ENCODE measurements at regions not wholly inside any gene's neighbourhood (a gene's known extent, or its start where the extent isn't known, plus 50 kb on each side); places are given as distances from the start of the nearest gene placed in this dataset.

- TF ChIP-seq POLR2A (IDR thresholded peaks at IDR 0.05; ENCODE audit: low read depth) = no peak
- intact Hi-C loops (cut with DNase I) = no loop called here
- Histone ChIP-seq H3K27me3 (no peaks in the 10 kb centered on the region), H3K27ac (replicated peaks in 1 of 4) (no peak overlapping the region), H3K9me3 (no peaks in the 10 kb centered on the region), H3K36me3 (no peaks in the 10 kb centered on the region), H3K4me3 (no peak overlapping the region), H3K4me1 (no peaks in the 10 kb centered on the region)
- no peak for DNase-seq (ENCODE audit: extremely low spot score)
- 78% methylated on average over 1 of the region's 1 CpG for WGBS
These were observed 188.5 kb upstream of the CARD18 start for GRCh38 chr11:105328061-105328460.

GRCh38 chr11:105324156-105324555 is 184.6 kb upstream of the CARD18 start:
- no peaks in the 10 kb centered on the region for H3K9me3 ChIP-seq
- H3K36me3 ChIP-seq = no peaks in the 10 kb centered on the region
- TF ChIP-seq EP300 (IDR thresholded peaks at IDR 0.05) (no peak), POLR2AphosphoS5 (IDR thresholded peaks at IDR 0.05) (no peak), POLR2A (IDR thresholded peaks at IDR 0.05; ENCODE audit: low read depth) (no peak), CTCF (IDR thresholded peaks at IDR 0.05) (no peak)
- H3K4me1 ChIP-seq = no peaks in the 10 kb centered on the region
- WGBS = 87% methylated on average over 7 of the region's 7 CpGs
- H3K4me3 ChIP-seq = no peak overlapping the region
- no peak for DNase-seq (ENCODE audit: extremely low spot score)
- no peaks in the 10 kb centered on the region for H3K27me3 ChIP-seq
- intact Hi-C loops (cut with DNase I) = no loop called here
- H3K27ac ChIP-seq (replicated peaks in 1 of 4) = no peak overlapping the region

GRCh38 chr11:105321696-105322095 is 182.1 kb upstream of the CARD18 start:
- TF ChIP-seq POLR2AphosphoS5 (IDR thresholded peaks at IDR 0.05) = no peak
- TF ChIP-seq POLR2A (IDR thresholded peaks at IDR 0.05; ENCODE audit: low read depth) = no peak
- TF ChIP-seq EP300 (IDR thresholded peaks at IDR 0.05) = no peak
- TF ChIP-seq CTCF (IDR thresholded peaks at IDR 0.05) = no peak
- Histone ChIP-seq H3K9me3 (no peaks in the 10 kb centered on the region), H3K27me3 (no peaks in the 10 kb centered on the region), H3K27ac (replicated peaks in 1 of 4) (no peak overlapping the region), H3K36me3 (no peaks in the 10 kb centered on the region), H3K4me1 (no peaks in the 10 kb centered on the region), H3K4me3 (no peak overlapping the region)
- intact Hi-C loops (cut with DNase I) = no loop called here
- WGBS = 87% methylated on average over 2 of the region's 2 CpGs
- no peak for DNase-seq (ENCODE audit: extremely low spot score)

GRCh38 chr11:105315287-105315686 is 175.7 kb upstream of the CARD18 start:
- no peak for TF ChIP-seq CTCF (IDR thresholded peaks at IDR 0.05)
- TF ChIP-seq POLR2A (IDR thresholded peaks at IDR 0.05; ENCODE audit: low read depth) = no peak
- Histone ChIP-seq H3K4me3 (no peak overlapping the region), H3K27ac (replicated peaks in 1 of 4) (no peak overlapping the region), H3K27me3 (no peaks in the 10 kb centered on the region), H3K9me3 (no peaks in the 10 kb centered on the region), H3K36me3 (no peaks in the 10 kb centered on the region), H3K4me1 (no peaks in the 10 kb centered on the region)
- 89% methylated on average over 2 of the region's 2 CpGs for WGBS
- intact Hi-C loops (cut with DNase I) = no loop called here
- DNase-seq (ENCODE audit: extremely low spot score) = no peak

GRCh38 chr11:105312266-105312665 is 172.7 kb upstream of the CARD18 start:
- Histone ChIP-seq H3K4me1 (no peaks in the 10 kb centered on the region), H3K36me3 (no peaks in the 10 kb centered on the region), H3K27me3 (no peaks in the 10 kb centered on the region), H3K9me3 (no peaks in the 10 kb centered on the region), H3K4me3 (no peak overlapping the region), H3K27ac (replicated peaks in 1 of 4) (no peak overlapping the region)
- intact Hi-C loops (cut with DNase I) = no loop called here
- DNase-seq (ENCODE audit: extremely low spot score) = no peak
- TF ChIP-seq CTCF (IDR thresholded peaks at IDR 0.05) (no peak), EP300 (IDR thresholded peaks at IDR 0.05) (no peak), POLR2AphosphoS5 (IDR thresholded peaks at IDR 0.05) (no peak), POLR2A (IDR thresholded peaks at IDR 0.05; ENCODE audit: low read depth) (no peak)
- 76% methylated on average over 2 of the region's 2 CpGs for WGBS

Measured in esophagus muscularis mucosa (tissue), 4 donors.